SK-N-SH treated with all-trans-retinoic acid at 6 μM for 48 hours (cell line): ENCODE measurements at regions not wholly inside any gene's neighbourhood (a gene's known extent, or its start where the extent isn't known, plus 50 kb on each side); places are given as distances from the start of the nearest gene placed in this dataset.

ENCODE experiments used
- ATAC-seq: fragments of 200-7000 bp; cut with Tn5 transposase; 3 replicates; pipeline ENCODE4 v1.9.1; 2020; ENCODE audit warnings: mild to moderate bottlenecking, moderate library complexity
- ARNTL ChIP-seq: fragments of 450-650 bp; formaldehyde crosslinking; IDR thresholded peaks from 2 replicates; pipeline ENCODE4 v1.5.0; 2020; ENCODE audit warnings: low read depth, mild to moderate bottlenecking, moderate library complexity, borderline replicate concordance
- BACH2 ChIP-seq: fragments of 250-450 bp; sonication (Bioruptor Pico); IDR thresholded peaks from 2 replicates; pipeline ENCODE4 v1.9.0; 2021; ENCODE audit warnings: mild to moderate bottlenecking, borderline replicate concordance
- CREB5 ChIP-seq: fragments of 250-450 bp; sonication (Bioruptor Pico); IDR thresholded peaks from 2 replicates; pipeline ENCODE4 v1.5.1; 2020; ENCODE audit warnings: low read depth, mild to moderate bottlenecking, moderate library complexity
- CSDC2 ChIP-seq: fragments of 250-450 bp; sonication (Bioruptor Pico); IDR thresholded peaks from 2 replicates; pipeline ENCODE4 v1.5.0; 2020; ENCODE audit warnings: mild to moderate bottlenecking, moderate library complexity
- ESRRG ChIP-seq: fragments of 250-450 bp; sonication (Bioruptor Pico); IDR thresholded peaks from 2 replicates; pipeline ENCODE4 v1.6.1; 2021; ENCODE audit warnings: mild to moderate bottlenecking
- GLIS3 ChIP-seq: fragments of 250-450 bp; sonication (Bioruptor Pico); IDR thresholded peaks from 2 replicates; pipeline ENCODE4 v1.5.0; 2020; ENCODE audit warnings: mild to moderate bottlenecking, moderate library complexity
- OSR1 ChIP-seq: fragments of 250-450 bp; sonication (Bioruptor Pico); IDR thresholded peaks from 2 replicates; pipeline ENCODE4 v1.8.0; 2022; ENCODE audit warnings: moderate library complexity, mild to moderate bottlenecking, inconsistent platforms
- PATZ1 ChIP-seq: fragments of 250-450 bp; sonication (Bioruptor Pico); IDR thresholded peaks from 2 replicates; pipeline ENCODE4 v1.8.0; 2020; ENCODE audit warnings: mild to moderate bottlenecking, moderate library complexity, borderline replicate concordance
- PPARA ChIP-seq: fragments of 250-450 bp; sonication (Bioruptor Pico); IDR thresholded peaks from 2 replicates; pipeline ENCODE4 v1.5.0; 2020; ENCODE audit warnings: mild to moderate bottlenecking, borderline replicate concordance
- RARB ChIP-seq: fragments of 250-450 bp; sonication (Bioruptor Pico); IDR thresholded peaks from 2 replicates; pipeline ENCODE4 v1.8.0; 2021; ENCODE audit warnings: mild to moderate bottlenecking, moderate library complexity
- SNAI2 ChIP-seq: fragments of 250-450 bp; sonication (Bioruptor Pico); IDR thresholded peaks from 2 replicates; pipeline ENCODE4 v1.5.0; 2020; ENCODE audit warnings: mild to moderate bottlenecking, moderate library complexity
- TCF4 ChIP-seq: fragments of 250-450 bp; sonication (Bioruptor Pico); IDR thresholded peaks from 2 replicates; pipeline ENCODE4 v1.8.0; 2021; ENCODE audit warnings: mild to moderate bottlenecking, moderate library complexity, borderline replicate concordance
- ZC3H10 ChIP-seq: fragments of 250-450 bp; sonication (Bioruptor Pico); IDR thresholded peaks from 2 replicates; pipeline ENCODE4 v1.5.1; 2021; ENCODE audit warnings: mild to moderate bottlenecking, moderate library complexity
- ZFP3 ChIP-seq: fragments of 250-450 bp; sonication (Bioruptor Pico); IDR thresholded peaks from 2 replicates; pipeline ENCODE4 v1.5.0; 2020; ENCODE audit warnings: mild to moderate bottlenecking, moderate library complexity
- ZFP30 ChIP-seq: fragments of 450-650 bp; formaldehyde crosslinking; IDR thresholded peaks from 2 replicates; pipeline ENCODE4 v1.5.0; 2022; ENCODE audit warnings: mild to moderate bottlenecking, moderate library complexity
- ZNF565 ChIP-seq: fragments of 450-650 bp; formaldehyde crosslinking; conservative IDR thresholded peaks from 2 replicates; pipeline ENCODE4 v1.5.0; 2020; ENCODE audit warnings: low read depth, mild to moderate bottlenecking, moderate library complexity
- ZNF70 ChIP-seq: fragments of 450-650 bp; formaldehyde crosslinking; IDR thresholded peaks from 2 replicates; pipeline ENCODE4 v1.5.0; 2020; ENCODE audit warnings: mild to moderate bottlenecking, moderate library complexity
- ZNF8 ChIP-seq: fragments of 450-650 bp; formaldehyde crosslinking; IDR thresholded peaks from 2 replicates; pipeline ENCODE4 v1.5.0; 2020; ENCODE audit warnings: mild to moderate bottlenecking, moderate library complexity
- TF ChIP-seq, protein P1 (sequence below): fragments of 250-450 bp; sonication (Bioruptor Pico); IDR thresholded peaks from 2 replicates; pipeline ENCODE4 v1.5.1; 2021; ENCODE audit warnings: mild to moderate bottlenecking, moderate library complexity
- TF ChIP-seq, protein P2 (sequence below): fragments of 250-450 bp; sonication (Bioruptor Pico); IDR thresholded peaks from 2 replicates; pipeline ENCODE4 v1.8.0; 2021; ENCODE audit warnings: low read depth, mild to moderate bottlenecking, moderate library complexity, borderline replicate concordance

GRCh38 chr3:34238407-34238806 is 440.0 kb downstream of the PDCD6IP start (continued):
- no peak for TF ChIP-seq ZNF8 (CRISPR knock-in tag)
- no peak for TF ChIP-seq ZNF565 (CRISPR knock-in tag)
- TF ChIP-seq ZNF70 (CRISPR knock-in tag): no peak
- TF ChIP-seq PATZ1 (CRISPR knock-in tag): no peak

GRCh38 chr3:34239287-34239686 is 440.9 kb downstream of the PDCD6IP start:
- TF ChIP-seq ARNTL (CRISPR knock-in tag) (no peak), PATZ1 (CRISPR knock-in tag) (no peak), CSDC2 (CRISPR knock-in tag) (no peak), ZFP3 (CRISPR knock-in tag) (no peak), ZNF70 (CRISPR knock-in tag) (no peak), ESRRG (CRISPR knock-in tag) (no peak), ZC3H10 (CRISPR knock-in tag) (no peak), ZFP30 (CRISPR knock-in tag) (no peak), ZNF565 (CRISPR knock-in tag) (no peak), ZNF8 (CRISPR knock-in tag) (no peak), RARB (CRISPR knock-in tag) (no peak), TCF4 (CRISPR knock-in tag) (no peak), GLIS3 (no peak), BACH2 (no peak)
- TF ChIP-seq, protein P1, sequence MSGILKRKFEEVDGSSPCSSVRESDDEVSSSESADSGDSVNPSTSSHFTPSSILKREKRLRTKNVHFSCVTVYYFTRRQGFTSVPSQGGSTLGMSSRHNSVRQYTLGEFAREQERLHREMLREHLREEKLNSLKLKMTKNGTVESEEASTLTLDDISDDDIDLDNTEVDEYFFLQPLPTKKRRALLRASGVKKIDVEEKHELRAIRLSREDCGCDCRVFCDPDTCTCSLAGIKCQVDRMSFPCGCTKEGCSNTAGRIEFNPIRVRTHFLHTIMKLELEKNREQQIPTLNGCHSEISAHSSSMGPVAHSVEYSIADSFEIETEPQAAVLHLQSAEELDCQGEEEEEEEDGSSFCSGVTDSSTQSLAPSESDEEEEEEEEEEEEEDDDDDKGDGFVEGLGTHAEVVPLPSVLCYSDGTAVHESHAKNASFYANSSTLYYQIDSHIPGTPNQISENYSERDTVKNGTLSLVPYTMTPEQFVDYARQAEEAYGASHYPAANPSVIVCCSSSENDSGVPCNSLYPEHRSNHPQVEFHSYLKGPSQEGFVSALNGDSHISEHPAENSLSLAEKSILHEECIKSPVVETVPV: no peak
- ATAC-seq: no peak

DNA sequence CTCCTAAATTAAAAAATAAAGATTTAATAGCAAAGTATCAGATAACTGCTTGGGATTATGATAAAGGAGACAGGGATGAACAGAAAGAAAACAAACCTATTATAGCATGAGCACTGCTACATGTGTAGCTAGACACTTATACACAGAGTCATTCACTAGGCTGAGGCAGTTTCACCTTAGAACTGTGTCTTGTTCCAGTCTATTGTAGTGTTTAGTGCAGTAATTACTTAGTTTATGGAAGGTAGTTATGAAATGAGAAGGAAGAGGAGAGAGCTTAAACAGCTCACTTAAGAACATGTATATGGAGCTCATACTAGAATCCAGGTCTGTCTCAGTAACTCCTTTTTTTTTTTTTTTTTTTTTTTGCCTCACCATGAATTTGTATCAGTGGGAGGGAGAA is 441.4 kb downstream of the PDCD6IP start:
- ATAC-seq: no peak

GRCh38 chr3:34247401-34247800 is 449.0 kb downstream of the PDCD6IP start:
- no peak for ATAC-seq
- TF ChIP-seq ZNF565 (CRISPR knock-in tag) (no peak), PATZ1 (CRISPR knock-in tag) (no peak), GLIS3 (no peak), CSDC2 (CRISPR knock-in tag) (no peak), SNAI2 (CRISPR knock-in tag) (no peak), ZFP3 (CRISPR knock-in tag) (no peak), ZNF8 (CRISPR knock-in tag) (no peak), OSR1 (no peak), BACH2 (no peak), CREB5 (CRISPR knock-in tag) (no peak), PPARA (CRISPR knock-in tag) (no peak)
- TF ChIP-seq, protein P2, sequence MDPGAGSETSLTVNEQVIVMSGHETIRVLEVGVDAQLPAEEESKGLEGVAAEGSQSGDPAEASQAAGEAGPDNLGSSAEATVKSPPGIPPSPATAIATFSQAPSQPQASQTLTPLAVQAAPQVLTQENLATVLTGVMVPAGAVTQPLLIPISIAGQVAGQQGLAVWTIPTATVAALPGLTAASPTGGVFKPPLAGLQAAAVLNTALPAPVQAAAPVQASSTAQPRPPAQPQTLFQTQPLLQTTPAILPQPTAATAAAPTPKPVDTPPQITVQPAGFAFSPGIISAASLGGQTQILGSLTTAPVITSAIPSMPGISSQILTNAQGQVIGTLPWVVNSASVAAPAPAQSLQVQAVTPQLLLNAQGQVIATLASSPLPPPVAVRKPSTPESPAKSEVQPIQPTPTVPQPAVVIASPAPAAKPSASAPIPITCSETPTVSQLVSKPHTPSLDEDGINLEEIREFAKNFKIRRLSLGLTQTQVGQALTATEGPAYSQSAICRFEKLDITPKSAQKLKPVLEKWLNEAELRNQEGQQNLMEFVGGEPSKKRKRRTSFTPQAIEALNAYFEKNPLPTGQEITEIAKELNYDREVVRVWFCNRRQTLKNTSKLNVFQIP: no peak

More for the DNA sequence above, 441.4 kb downstream of the PDCD6IP start:
- TF ChIP-seq BACH2 (no peak), ARNTL (CRISPR knock-in tag) (no peak), SNAI2 (CRISPR knock-in tag) (no peak), PATZ1 (CRISPR knock-in tag) (no peak), PPARA (CRISPR knock-in tag) (no peak), ZFP3 (CRISPR knock-in tag) (no peak)
